H1 (cell line): ENCODE measurements at regions not wholly inside any gene's neighbourhood (a gene's known extent, or its start where the extent isn't known, plus 50 kb on each side); places are given as distances from the start of the nearest gene placed in this dataset.

Experiments used
- CTCF ChIA-PET: fragments of 300-600 bp; sonication (Branson Sonifier 250); formaldehyde crosslinking; loops from one replicate; lab custom pipeline; 2021; ENCODE audit not compliant: partially characterized antibody; lab: Charles Lee
- POLR2A ChIA-PET: fragments of 300-600 bp; sonication (Branson Sonifier 250); formaldehyde crosslinking; loops from one replicate; lab custom pipeline; 2021; ENCODE audit warnings: inconsistent platforms; ENCODE audit not compliant: partially characterized antibody; lab: Charles Lee
- DNase-seq, 2 experiments: peaks; one replicate each; pipeline versions ENCODE4 v3.0.0 to v3.0.0-alpha.2; 2010 to 2022; ENCODE audit warnings: low spot score in 2 of 2, low read depth in 1 of 2, mixed read lengths in 1 of 2
- FAIRE-seq: peaks from 2 replicates; lab custom pipeline; 2011; peaks lifted over from hg19 to GRCh38; lab: Jason Lieb, UNC
- H2AFZ ChIP-seq: 2 replicates; pipeline ENCODE4 v1.8.1; 2012; ENCODE audit warnings: low read length, inconsistent platforms
- H2AK5ac ChIP-seq: 2 replicates; pipeline ENCODE4 v1.6.1; 2013; ENCODE audit warnings: low read depth, low read length
- H2BK120ac ChIP-seq: replicated peaks from 2 replicates; pipeline ENCODE3; 2013; ENCODE audit warnings: low read depth, low read length, inconsistent platforms
- H2BK12ac ChIP-seq: 2 replicates; pipeline ENCODE4 v1.6.1; 2013; ENCODE audit warnings: low read depth, low read length
- H2BK15ac ChIP-seq: 2 replicates; pipeline ENCODE4 v1.6.1; 2013; ENCODE audit warnings: low read length
- H2BK20ac ChIP-seq: 2 replicates; pipeline ENCODE4 v1.6.1; 2013; ENCODE audit warnings: low read length
- H2BK5ac ChIP-seq: 2 replicates; pipeline ENCODE4 v1.6.1; 2013; ENCODE audit warnings: low read depth, low read length
- H3K14ac ChIP-seq: 2 replicates; pipeline ENCODE4 v1.6.1; 2013; ENCODE audit warnings: inconsistent platforms; ENCODE audit not compliant: insufficient read length
- H3K18ac ChIP-seq: 2 replicates; pipeline ENCODE4 v1.6.1; 2013; ENCODE audit warnings: low read length; ENCODE audit errors: extremely low read depth
- H3K23ac ChIP-seq: 2 replicates; pipeline ENCODE4 v1.6.1; 2013; ENCODE audit warnings: inconsistent platforms; ENCODE audit not compliant: insufficient read length
- H3K23me2 ChIP-seq: 2 replicates; pipeline ENCODE4 v1.6.1; 2013; ENCODE audit warnings: low read depth, low read length
- H3K27ac ChIP-seq: 2 replicates; pipeline ENCODE4 v1.6.1; 2011; ENCODE audit warnings: low read depth, low read length, inconsistent platforms
- H3K27me3 ChIP-seq, 4 experiments: replicated peaks in 1 of 4; 1 replicate in 1 of 4; 2 replicates in 3 of 4; pipeline versions ENCODE4 v1.6.1 to v1.8.1; 2011 to 2013; ENCODE audit warnings: low read length in 3 of 4, mild to moderate bottlenecking in 3 of 4, inconsistent platforms in 2 of 4, mixed read lengths in 2 of 4, moderate library complexity in 1 of 4; ENCODE audit not compliant: control insufficient read depth in 3 of 4, insufficient read depth in 3 of 4; ENCODE audit errors: extremely low read depth in 1 of 4
- H3K36me3 ChIP-seq, 4 experiments: 2 replicates each; pipeline versions ENCODE4 v1.6.1 to v1.8.1; 2011 to 2013; ENCODE audit warnings: mild to moderate bottlenecking in 4 of 4, low read length in 3 of 4, moderate library complexity in 2 of 4, control low read depth in 1 of 4, inconsistent platforms in 1 of 4; ENCODE audit not compliant: insufficient read depth in 4 of 4, control insufficient read depth in 2 of 4
- H3K4ac ChIP-seq: replicated peaks from 2 replicates; pipeline ENCODE3; 2013; ENCODE audit warnings: low read length, low read depth, mixed read lengths, inconsistent platforms; ENCODE audit not compliant: insufficient read length
- H3K4me1 ChIP-seq, 4 experiments: replicated peaks in 1 of 4; 1 replicate in 1 of 4; 2 replicates in 3 of 4; pipeline versions ENCODE4 v1.6.1 to v1.8.1; 2011 to 2013; ENCODE audit warnings: low read length in 3 of 4, inconsistent platforms in 2 of 4, mixed read lengths in 1 of 4; ENCODE audit not compliant: insufficient read depth in 4 of 4, control insufficient read depth in 3 of 4
- H3K4me2 ChIP-seq, 2 experiments: 2 replicates each; pipeline versions ENCODE4 v1.6.1 to v1.8.1; 2011 to 2013; ENCODE audit warnings: low read depth in 2 of 2, low read length in 2 of 2, control low read depth in 1 of 2, inconsistent platforms in 1 of 2, mild to moderate bottlenecking in 1 of 2; ENCODE audit not compliant: insufficient read depth in 1 of 2
- H3K4me3 ChIP-seq, 4 experiments: fragments of 200-600, 300-600 bp in 1 of 4; sonication (generic), shearing (Covaris generic), sonication (Bioruptor Twin) in 1 of 4; 2 replicates each; pipeline versions ENCODE4 v1.5.1 to v1.8.1; 2011 to 2016; ENCODE audit warnings: low read length in 4 of 4, low read depth in 3 of 4, control low read depth in 2 of 4, inconsistent platforms in 2 of 4, mild to moderate bottlenecking in 2 of 4, mixed read lengths in 1 of 4, moderate library complexity in 1 of 4; ENCODE audit not compliant: insufficient read depth in 2 of 4; ENCODE audit errors: extremely low read depth in 1 of 4
- H3K56ac ChIP-seq: replicated peaks from 2 replicates; pipeline ENCODE3; 2013; ENCODE audit warnings: low read depth, mild to moderate bottlenecking, mixed read lengths, low read length, inconsistent platforms; ENCODE audit not compliant: insufficient read length
- H3K79me1 ChIP-seq: 2 replicates; pipeline ENCODE4 v1.6.1; 2013; ENCODE audit warnings: low read depth, low read length, control low read depth
- H3K79me2 ChIP-seq, 2 experiments: 2 replicates each; pipeline versions ENCODE4 v1.6.1 to v1.8.1; 2012 to 2013; ENCODE audit warnings: low read length in 2 of 2, mild to moderate bottlenecking in 2 of 2, inconsistent platforms in 1 of 2; ENCODE audit not compliant: insufficient read depth in 2 of 2, control insufficient read depth in 1 of 2
- H3K9ac ChIP-seq, 4 experiments: replicated peaks in 1 of 4; 1 replicate in 1 of 4; 2 replicates in 3 of 4; pipeline versions ENCODE4 v1.6.1 to v1.8.1; 2011 to 2013; ENCODE audit warnings: low read depth in 3 of 4, low read length in 3 of 4, control low read depth in 2 of 4, mild to moderate bottlenecking in 2 of 4, moderate library complexity in 2 of 4, inconsistent platforms in 1 of 4; ENCODE audit errors: extremely low read depth in 1 of 4
- H3K9me3 ChIP-seq, 2 experiments: 2 replicates each; pipeline versions ENCODE4 v1.6.1 to v1.8.1; 2012 to 2013; ENCODE audit warnings: mild to moderate bottlenecking in 2 of 2, moderate library complexity in 2 of 2, control low read depth in 1 of 2, inconsistent platforms in 1 of 2, low read depth in 1 of 2, low read length in 1 of 2, mixed read lengths in 1 of 2; ENCODE audit not compliant: insufficient read depth in 2 of 2
- H4K20me1 ChIP-seq, 2 experiments: replicated peaks in 1 of 2; 2 replicates each; pipeline versions ENCODE3 to v1.8.1; 2011 to 2013; ENCODE audit warnings: inconsistent platforms in 2 of 2, low read length in 2 of 2, mild to moderate bottlenecking in 1 of 2; ENCODE audit not compliant: insufficient read depth in 2 of 2, control insufficient read depth in 1 of 2
- H4K5ac ChIP-seq: 2 replicates; pipeline ENCODE4 v1.6.1; 2013; ENCODE audit warnings: low read length, low read depth, mixed read lengths, inconsistent platforms; ENCODE audit not compliant: insufficient read length
- H4K8ac ChIP-seq: 2 replicates; pipeline ENCODE4 v1.8.0; 2013; ENCODE audit warnings: mild to moderate bottlenecking, moderate library complexity, low read length, inconsistent platforms; ENCODE audit not compliant: insufficient read depth; ENCODE audit errors: extremely low read depth
- H4K91ac ChIP-seq: replicated peaks from 2 replicates; pipeline ENCODE3; 2013; ENCODE audit warnings: low read length, mixed read lengths, inconsistent platforms; ENCODE audit not compliant: insufficient read length
- CEBPB ChIP-seq: IDR thresholded peaks from 2 replicates; pipeline ENCODE4 v1.6.1; 2012; ENCODE audit warnings: low read depth, low read length
- GABPA ChIP-seq: IDR thresholded peaks from 2 replicates; pipeline ENCODE4 v1.6.1; 2011; ENCODE audit warnings: mild to moderate bottlenecking, low read length, moderate library complexity, borderline replicate concordance; ENCODE audit not compliant: insufficient read depth
- KDM5A ChIP-seq: fragments of 200-600 bp; IDR thresholded peaks from 2 replicates; pipeline ENCODE4 v1.7.1; 2012; ENCODE audit warnings: mild to moderate bottlenecking, low read length, inconsistent platforms, mixed read lengths
- WGBS, 2 experiments: shearing (Covaris generic) in 1 of 2; methylation state at CpG; one replicate each; pipeline versions ENCODE4 v1.1.6 to v1.1.7; 2013 to 2015; ENCODE audit warnings: low lambda C conversion rate in 2 of 2, mixed read lengths in 2 of 2, inconsistent platforms in 1 of 2, low coverage in 1 of 2, missing lambda C conversion rate in 1 of 2; ENCODE audit not compliant: insufficient replicate concordance in 2 of 2, insufficient coverage in 1 of 2, insufficient read length in 1 of 2; ENCODE audit errors: extremely low coverage in 1 of 2, missing lambda C conversion rate in 1 of 2; 5-methylcytosine and 5-hydroxymethylcytosine counted together

DNA sequence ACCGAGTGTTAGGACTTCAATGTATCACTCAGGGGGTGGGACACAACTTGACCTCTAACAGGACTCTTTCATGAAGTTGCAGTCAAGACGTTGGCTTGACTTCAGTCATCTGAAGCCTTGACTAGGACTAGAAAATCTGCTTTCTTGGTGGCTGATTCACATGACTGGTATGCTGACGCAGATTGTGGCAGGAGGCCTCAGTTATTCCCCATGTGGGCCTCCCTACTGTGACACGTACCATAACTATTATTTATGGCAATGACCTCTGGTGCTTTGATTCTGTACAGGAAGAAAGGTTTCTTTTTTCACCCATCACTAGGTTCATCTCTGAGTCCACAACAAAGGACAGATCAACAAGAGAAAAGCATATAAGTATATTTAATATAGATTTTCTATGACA, 270.4 kb downstream of the NEDD1 start:
- no peak for DNase-seq
- 92% methylated on average over 4 of the region's 4 CpGs; no CpG with 5 or more reads in 1 of the 2 experiments for WGBS, 2 experiments
- no peak overlapping the region for H2AFZ ChIP-seq
- no peak overlapping the region for H2BK12ac ChIP-seq
- no peak overlapping the region for H3K14ac ChIP-seq
- no peak overlapping the region for H3K56ac ChIP-seq
- no peak overlapping the region for H4K5ac ChIP-seq
- H2BK5ac ChIP-seq: no peak overlapping the region
- H2BK20ac ChIP-seq: no peak overlapping the region
- H3K4me2 ChIP-seq: no peak overlapping the region
- H4K8ac ChIP-seq: no peak overlapping the region
- no peaks in the 10 kb centered on the region for H3K4me1 ChIP-seq
- no peaks in the 10 kb centered on the region for H3K27me3 ChIP-seq
- H2BK15ac ChIP-seq: no peak overlapping the region
- no peak for TF ChIP-seq KDM5A
- TF ChIP-seq GABPA: no peak
- TF ChIP-seq CEBPB: no peak
- H3K23me2 ChIP-seq: peaks cover 2% of the 10 kb centered on the region; the same call in 1 of the 2 replicates
- no peak overlapping the region for H3K23ac ChIP-seq
- no peaks in the 10 kb centered on the region for H3K79me1 ChIP-seq
- no peak overlapping the region for H3K27ac ChIP-seq
- no peak overlapping the region for H3K18ac ChIP-seq
- H3K9ac ChIP-seq: no peak overlapping the region
- FAIRE-seq: no peak
- H4K20me1 ChIP-seq: no peaks in the 10 kb centered on the region
- no peak overlapping the region for H2BK120ac ChIP-seq
- no peak overlapping the region for H2AK5ac ChIP-seq
- H3K4me3 ChIP-seq: no peak overlapping the region
- POLR2A ChIA-PET: interaction anchor here (0.6 kb wide), 1 partner anchor 367 kb away, joined by 3 read pairs; no protein-coding TSS in a partner anchor
- H3K36me3 ChIP-seq: no peaks in the 10 kb centered on the region
- H4K91ac ChIP-seq: no peak overlapping the region
- 0 out of 4 replicates have a peak, but pooled peaks cover 0 to 3% of the 10 kb centered on the region in 2 experiments for H3K9me3 ChIP-seq
- H3K4ac ChIP-seq: no peak overlapping the region
- CTCF ChIA-PET: no interaction called here
- no peaks in the 10 kb centered on the region for H3K79me2 ChIP-seq
